Right lobe of liver (tissue), 6 donors: ENCODE measurements at regions not wholly inside any gene's neighbourhood (a gene's known extent, or its start where the extent isn't known, plus 50 kb on each side); places are given as distances from the start of the nearest gene placed in this dataset.
"Not testable (repeated sequence)": the region's sequence is repeated elsewhere in the genome, so short reads cannot be mapped to it uniquely, and the experiment has no call there.

ENCODE experiments used
- ATAC-seq, 4 donors: fragments of 200-7000 bp; cut with Tn5 transposase; one replicate each; pipeline ENCODE4 v1.9.1; 2020; ENCODE audit warnings: mild to moderate bottlenecking in 4 of 4, moderate library complexity in 4 of 4
- DNase-seq, 3 donors: peaks; one replicate each; pipeline ENCODE4 v3.0.0-alpha.2; 2020
- H3K27ac ChIP-seq, 3 donors: fragments of 200-600 bp; one replicate each; pipeline ENCODE4 v1.8.0; 2022
- H3K27me3 ChIP-seq, 2 donors: fragments of 200-600 bp; one replicate each; pipeline ENCODE4 v1.8.0; 2022
- H3K36me3 ChIP-seq, 4 donors: fragments of 200-600 bp; sonication (generic) in 1 of 4; one replicate each; pipeline versions ENCODE4 v1.5.1 to v1.8.0; 2017 to 2022; ENCODE audit warnings: control low read depth in 1 of 4
- H3K4me1 ChIP-seq, 4 donors: fragments of 200-600 bp; sonication (generic) in 1 of 4; one replicate each; pipeline versions ENCODE4 v1.5.1 to v1.8.0; 2017 to 2022; ENCODE audit warnings: control low read depth in 1 of 4
- H3K4me3 ChIP-seq, 3 donors: fragments of 200-600 bp; one replicate each; pipeline ENCODE4 v1.8.0; 2022
- H3K9me3 ChIP-seq, 4 donors: fragments of 200-600 bp; sonication (generic) in 1 of 4; one replicate each; pipeline versions ENCODE4 v1.5.1 to v1.8.0; 2017 to 2022; ENCODE audit warnings: control low read depth in 1 of 4
- POLR2A ChIP-seq: fragments of 450-650 bp; IDR thresholded peaks from one replicate; pipeline ENCODE4 v1.6.1; 2017; ENCODE audit warnings: antibody characterized with exemption, mild to moderate bottlenecking
- WGBS: methylation state at CpG from one replicate; pipeline ENCODE4 v1.1.6; 2018; ENCODE audit warnings: low coverage, low lambda C conversion rate; ENCODE audit not compliant: insufficient coverage; ENCODE audit errors: missing lambda C conversion rate; 5-methylcytosine and 5-hydroxymethylcytosine counted together
- intact Hi-C, 2 donors: fragments of 100-400 bp; cut with DNase I; formaldehyde crosslinking; loops; one replicate each; pipeline versions ENCODE4 v1.11.2 to v1.14.1; 2022
- TF ChIP-seq, protein P1 (sequence below), 4 donors: fragments of 200-600 bp in 3 of 4; fragments of 450-650 bp in 1 of 4; IDR thresholded peaks; one replicate each; pipeline versions ENCODE4 v1.5.1 to v1.8.0; 2016 to 2022; ENCODE audit warnings: antibody characterized with exemption in 4 of 4, mild to moderate bottlenecking in 2 of 4
- donor health status: DM: no; HTN: yes; CAD: no.
- donor health status: DM: no; HTN: no; CAD: no.
- donor health status: DM: no; HTN: no; CAD: no.
- donor health status: DM: no; HTN: yes; CAD: no.
- donor health status: DM: no; HTN: yes; CAD: no.

DNA sequence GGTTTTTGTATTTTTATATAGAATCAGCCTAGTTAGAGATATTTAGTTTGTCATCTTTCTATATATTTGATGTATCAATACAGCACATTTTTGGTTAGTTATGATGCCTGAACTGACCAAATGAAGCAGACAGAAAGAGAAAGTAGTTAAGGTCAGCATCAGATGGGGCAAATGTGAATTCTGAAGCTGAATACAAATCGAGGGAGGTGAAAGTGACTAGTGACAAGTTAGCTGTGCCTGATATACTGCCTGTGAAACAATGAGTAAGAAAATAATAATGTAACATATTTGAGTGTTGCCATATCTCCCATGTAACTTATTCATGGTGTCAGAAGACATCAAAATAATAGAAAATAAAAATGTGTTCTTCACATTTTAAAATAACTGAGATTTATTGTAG is 680.3 kb upstream of the SEMA6D start:
- Histone ChIP-seq H3K9me3 (no peaks in the 10 kb centered on the region), H3K36me3 (no peaks in the 10 kb centered on the region), H3K27me3 (no peaks in the 10 kb centered on the region), H3K4me1 (no peaks in the 10 kb centered on the region), H3K27ac (no peak overlapping the region), H3K4me3 (no peak overlapping the region)
- no peak for ATAC-seq
- DNase-seq, result no peak
- intact Hi-C loops, result no loop called here
- TF ChIP-seq POLR2A, result no peak
- TF ChIP-seq, protein P1, sequence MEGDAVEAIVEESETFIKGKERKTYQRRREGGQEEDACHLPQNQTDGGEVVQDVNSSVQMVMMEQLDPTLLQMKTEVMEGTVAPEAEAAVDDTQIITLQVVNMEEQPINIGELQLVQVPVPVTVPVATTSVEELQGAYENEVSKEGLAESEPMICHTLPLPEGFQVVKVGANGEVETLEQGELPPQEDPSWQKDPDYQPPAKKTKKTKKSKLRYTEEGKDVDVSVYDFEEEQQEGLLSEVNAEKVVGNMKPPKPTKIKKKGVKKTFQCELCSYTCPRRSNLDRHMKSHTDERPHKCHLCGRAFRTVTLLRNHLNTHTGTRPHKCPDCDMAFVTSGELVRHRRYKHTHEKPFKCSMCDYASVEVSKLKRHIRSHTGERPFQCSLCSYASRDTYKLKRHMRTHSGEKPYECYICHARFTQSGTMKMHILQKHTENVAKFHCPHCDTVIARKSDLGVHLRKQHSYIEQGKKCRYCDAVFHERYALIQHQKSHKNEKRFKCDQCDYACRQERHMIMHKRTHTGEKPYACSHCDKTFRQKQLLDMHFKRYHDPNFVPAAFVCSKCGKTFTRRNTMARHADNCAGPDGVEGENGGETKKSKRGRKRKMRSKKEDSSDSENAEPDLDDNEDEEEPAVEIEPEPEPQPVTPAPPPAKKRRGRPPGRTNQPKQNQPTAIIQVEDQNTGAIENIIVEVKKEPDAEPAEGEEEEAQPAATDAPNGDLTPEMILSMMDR (IDR thresholded peaks at IDR 0.05), result no peak
- WGBS, result 20% methylated on average over 1 of the region's 1 CpG

DNA sequence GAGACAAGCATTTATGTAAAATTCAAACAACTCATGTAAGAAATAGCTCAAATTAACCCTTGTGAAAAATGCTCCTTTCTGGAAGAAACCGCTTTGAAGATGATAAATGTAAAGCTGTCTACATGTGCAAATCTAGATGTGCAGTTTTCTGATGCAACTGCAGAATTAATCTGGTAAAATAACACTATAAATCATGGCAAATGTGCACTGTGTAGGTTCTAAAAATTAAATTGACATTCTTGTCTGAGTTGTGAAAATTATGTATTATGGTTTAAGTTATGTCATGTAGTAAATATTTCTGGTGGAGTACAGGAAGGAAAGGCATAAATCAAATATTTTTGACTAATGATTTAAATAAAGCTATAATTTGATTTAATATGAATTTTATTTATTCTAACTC is 678.1 kb upstream of the SEMA6D start:
- DNase-seq (no peak), ATAC-seq (no peak)
- H3K27ac ChIP-seq, result no peak overlapping the region
- H3K4me3 ChIP-seq, result no peak overlapping the region
- H3K9me3 ChIP-seq, result no peaks in the 10 kb centered on the region
- WGBS, result 83% methylated on average over 1 of the region's 1 CpG
- no peaks in the 10 kb centered on the region for H3K36me3 ChIP-seq
- TF ChIP-seq, protein P1 (IDR thresholded peaks at IDR 0.05), result no peak
- no peak for TF ChIP-seq POLR2A
- H3K27me3 ChIP-seq, result no peaks in the 10 kb centered on the region
- intact Hi-C loops, result no loop called here
- no peaks in the 10 kb centered on the region for H3K4me1 ChIP-seq

DNA sequence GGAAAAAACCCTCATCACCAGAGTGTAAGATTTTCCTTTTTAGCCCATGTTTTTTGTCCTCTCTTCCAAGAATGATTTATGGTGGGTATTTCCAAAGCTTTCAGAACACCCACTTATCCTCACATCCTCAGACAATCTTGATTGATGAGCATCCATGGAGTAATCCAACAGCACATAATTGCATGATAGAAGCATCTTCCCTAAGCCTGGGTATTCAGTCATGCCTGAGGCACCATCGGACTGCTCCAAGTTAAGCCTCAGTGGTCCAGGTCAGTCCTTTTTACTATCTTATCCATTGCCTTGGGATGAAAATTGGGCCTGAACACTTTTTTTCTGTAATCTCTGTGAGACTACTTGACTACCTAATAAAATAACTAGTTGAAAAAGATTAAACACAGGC is 676.0 kb upstream of the SEMA6D start:
- no peak for TF ChIP-seq POLR2A
- TF ChIP-seq, protein P1 (IDR thresholded peaks at IDR 0.05), result no peak

DNA sequence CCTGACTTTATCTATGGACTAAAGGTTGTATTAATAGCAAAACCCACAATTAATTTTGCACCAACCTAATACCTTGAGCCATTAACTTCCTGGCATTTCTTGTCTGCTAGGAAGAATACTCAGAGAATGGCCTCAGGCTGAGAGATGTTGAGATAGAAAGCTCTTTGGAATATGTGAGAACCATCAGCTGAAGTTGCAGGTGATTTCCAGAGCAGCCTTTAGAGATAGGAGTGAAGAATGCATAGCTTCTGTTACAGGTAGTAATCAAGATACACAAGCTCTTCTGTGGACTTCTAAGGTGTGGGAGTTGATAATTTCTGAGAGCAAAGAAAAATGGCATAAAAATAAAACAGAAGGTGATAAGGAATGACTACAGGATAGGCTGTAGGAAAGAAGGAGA is 669.3 kb upstream of the SEMA6D start:
- ATAC-seq, result not testable (repeated sequence)

More for the DNA sequence above, 676.0 kb upstream of the SEMA6D start:
- no peak overlapping the region for H3K4me3 ChIP-seq
- intact Hi-C loops, result no loop called here
- WGBS, result 75% methylated on average over 1 of the region's 1 CpG
- ATAC-seq (no peak), DNase-seq (no peak)
- H3K27ac ChIP-seq, result no peak overlapping the region
- H3K36me3 ChIP-seq, result no peaks in the 10 kb centered on the region
- no peaks in the 10 kb centered on the region for H3K27me3 ChIP-seq
- H3K4me1 ChIP-seq, result no peaks in the 10 kb centered on the region
- no peaks in the 10 kb centered on the region for H3K9me3 ChIP-seq

DNA sequence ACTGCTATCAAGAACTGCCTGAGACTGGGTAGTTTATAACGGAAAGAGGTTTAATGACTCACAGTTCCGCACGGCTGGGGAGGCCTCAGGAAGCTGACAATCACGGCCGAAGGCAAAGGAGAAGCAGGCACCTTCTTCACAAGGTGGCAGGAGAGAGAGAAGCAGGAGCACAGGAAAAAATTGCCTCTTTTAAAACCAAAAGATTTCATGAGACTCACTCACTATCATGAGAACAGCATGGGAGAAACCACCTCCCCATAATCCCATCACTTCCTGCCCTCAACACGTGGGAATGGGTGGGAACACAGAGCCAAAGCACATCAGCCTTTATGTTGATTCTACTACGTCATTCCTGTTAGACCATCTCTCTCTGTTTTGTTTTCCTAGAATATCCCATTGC is 650.9 kb upstream of the SEMA6D start:
- Histone ChIP-seq H3K4me3 (no peak overlapping the region), H3K36me3 (no peaks in the 10 kb centered on the region), H3K27ac (no peak overlapping the region), H3K4me1 (no peaks in the 10 kb centered on the region), H3K27me3 (no peaks in the 10 kb centered on the region), H3K9me3 (no peaks in the 10 kb centered on the region)
- no peak for DNase-seq
- ATAC-seq, result no peak
- intact Hi-C loops, result no loop called here
- TF ChIP-seq POLR2A, result no peak
- TF ChIP-seq, protein P1 (IDR thresholded peaks at IDR 0.05), result no peak
- 58% methylated on average over 7 of the region's 7 CpGs for WGBS

More for the DNA sequence above, 669.3 kb upstream of the SEMA6D start:
- H3K4me1 ChIP-seq, H3K4me3 ChIP-seq, H3K36me3 ChIP-seq, H3K27ac ChIP-seq, H3K27me3 ChIP-seq, H3K9me3 ChIP-seq, DNase-seq, intact Hi-C loops: not testable (repeated sequence)

DNA sequence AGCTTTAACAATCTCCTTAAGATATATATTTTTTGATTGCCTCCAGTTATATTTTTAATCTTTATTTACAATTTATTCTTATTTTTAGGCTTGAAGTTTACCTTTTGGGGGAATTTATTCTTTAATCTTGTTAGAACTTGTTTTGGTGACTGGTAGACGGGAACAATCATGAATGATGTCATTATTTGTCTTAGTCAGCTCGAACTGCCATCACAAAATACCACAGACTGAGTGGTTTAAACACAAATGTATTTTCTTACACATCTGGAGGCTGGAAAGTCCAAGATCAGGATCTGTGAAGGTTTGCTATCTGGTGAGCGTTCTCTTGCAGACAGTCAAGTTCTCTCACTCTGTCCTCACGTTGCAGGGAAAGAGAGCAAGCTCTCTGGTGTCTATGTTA is 639.5 kb upstream of the SEMA6D start:
- H3K4me1 ChIP-seq, H3K27me3 ChIP-seq, H3K4me3 ChIP-seq, H3K36me3 ChIP-seq, H3K9me3 ChIP-seq, DNase-seq, intact Hi-C loops, H3K27ac ChIP-seq, ATAC-seq: not testable (repeated sequence)
- WGBS, result 50% methylated on average over 4 of the region's 4 CpGs
